GM19324 (cell line): ENCODE measurements at regions not wholly inside any gene's neighbourhood (a gene's known extent, or its start where the extent isn't known, plus 50 kb on each side); places are given as distances from the start of the nearest gene placed in this dataset.

Experiments used
- ATAC-seq: cut with Tn5 transposase; IDR thresholded peaks from one replicate; pipeline ENCODE4 v1.9.1; 2021; ENCODE audit warnings: mild to moderate bottlenecking, moderate library complexity; ENCODE audit not compliant: unreplicated experiment, low FRiP score

- ATAC-seq, result no peak
Measured at GRCh38 chr21:15149600-15150224, 84.9 kb upstream of the NRIP1 start.

- ATAC-seq, result no peak
Measured at GRCh38 chr21:15151385-15152103, 86.7 kb upstream of the NRIP1 start.

- no peak for ATAC-seq
Measured at GRCh38 chr21:15152591-15152990, 87.8 kb upstream of the NRIP1 start.

GRCh38 chr21:15159382-15160020, 94.7 kb upstream of the NRIP1 start:
- no peak for ATAC-seq

GRCh38 chr21:15160136-15160535, 95.3 kb upstream of the NRIP1 start:
- ATAC-seq, result no peak

GRCh38 chr21:15162921-15163320, 98.1 kb upstream of the NRIP1 start:
- no peak for ATAC-seq

- no peak for ATAC-seq
Measured at GRCh38 chr21:15164273-15164672, 99.5 kb upstream of the NRIP1 start.

- ATAC-seq, result no peak
Measured at GRCh38 chr21:15164678-15165303, 100.0 kb upstream of the NRIP1 start.

GRCh38 chr21:15170614-15171013, 105.8 kb upstream of the NRIP1 start:
- ATAC-seq, result no peak

- ATAC-seq, result no peak
Measured at GRCh38 chr21:15171546-15171945, 106.7 kb upstream of the NRIP1 start.

- ATAC-seq, result no peak
Measured at GRCh38 chr21:15172963-15173362, 108.2 kb upstream of the NRIP1 start.

- no peak for ATAC-seq
Measured at GRCh38 chr21:15174923-15175322, 110.1 kb upstream of the NRIP1 start.

- ATAC-seq, result no peak
Measured at GRCh38 chr21:15182731-15183130, 117.9 kb upstream of the NRIP1 start.

GRCh38 chr21:15183813-15184257, 119.0 kb upstream of the NRIP1 start:
- no peak for ATAC-seq

GRCh38 chr21:15190412-15190811, 125.6 kb upstream of the NRIP1 start:
- no peak for ATAC-seq

GRCh38 chr21:15190837-15191236, 126.0 kb upstream of the NRIP1 start:
- ATAC-seq, result no peak

GRCh38 chr21:15191342-15191741, 126.5 kb upstream of the NRIP1 start:
- no peak for ATAC-seq

GRCh38 chr21:15192243-15192642, 127.4 kb upstream of the NRIP1 start:
- no peak for ATAC-seq

GRCh38 chr21:15193937-15194336, 129.1 kb upstream of the NRIP1 start:
- no peak for ATAC-seq

- ATAC-seq, result no peak
Measured at GRCh38 chr21:15195104-15195503, 130.3 kb upstream of the NRIP1 start.

GRCh38 chr21:15195768-15196167, 131.0 kb upstream of the NRIP1 start:
- ATAC-seq, result no peak
